Colon (tissue), 2 donors: ENCODE measurements at regions not wholly inside any gene's neighbourhood (a gene's known extent, or its start where the extent isn't known, plus 50 kb on each side); places are given as distances from the start of the nearest gene placed in this dataset.

ENCODE experiments used
- FAIRE-seq: peaks from 2 replicates; lab custom pipeline; 2012; peaks lifted over from hg19 to GRCh38; lab: Jason Lieb, UNC
- donor health status: control.
- donor health status: control.

DNA sequence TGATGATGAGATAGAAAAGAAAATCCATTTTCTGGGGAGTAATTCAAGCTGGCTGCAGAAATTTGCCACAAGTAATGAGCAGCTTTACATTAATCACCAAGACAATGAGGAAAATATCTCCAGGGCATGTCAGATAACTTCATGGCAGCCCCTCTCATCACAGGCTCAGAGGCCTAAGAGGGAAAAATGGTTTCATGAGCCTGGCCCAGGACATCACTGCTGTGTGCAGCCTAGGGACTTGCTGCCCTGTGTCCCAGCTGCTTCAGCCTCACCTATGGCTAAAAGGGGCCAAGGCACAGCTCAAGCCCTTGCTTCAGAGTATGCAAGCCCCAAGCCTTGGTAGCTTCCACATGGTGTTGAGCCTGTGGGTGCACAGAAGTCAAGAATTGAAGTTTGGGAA, 161.7 kb downstream of the OPA1 start:
- no peak for FAIRE-seq

DNA sequence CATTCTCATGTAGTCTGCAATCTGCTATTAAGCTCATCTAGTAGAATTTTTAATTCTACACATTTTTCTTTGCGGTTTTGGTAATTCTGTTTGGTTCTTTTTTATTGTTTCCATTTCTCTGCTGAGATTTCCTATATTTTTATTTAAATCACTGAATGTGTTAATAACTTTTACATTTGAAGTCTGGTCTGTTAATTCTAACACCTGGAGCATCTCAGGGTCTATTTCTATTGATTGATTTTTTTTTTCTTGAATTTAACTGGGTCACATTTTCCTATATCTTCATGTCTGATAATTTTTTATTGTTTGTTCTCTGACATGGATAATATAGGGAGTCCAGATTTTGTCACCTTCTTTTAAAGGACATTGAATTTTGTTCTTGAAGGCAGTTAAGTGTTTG, 163.5 kb downstream of the OPA1 start:
- no peak for FAIRE-seq

- no peak for FAIRE-seq
Observed at GRCh38 chr3:193757457-193757856, 164.4 kb downstream of the OPA1 start.

DNA sequence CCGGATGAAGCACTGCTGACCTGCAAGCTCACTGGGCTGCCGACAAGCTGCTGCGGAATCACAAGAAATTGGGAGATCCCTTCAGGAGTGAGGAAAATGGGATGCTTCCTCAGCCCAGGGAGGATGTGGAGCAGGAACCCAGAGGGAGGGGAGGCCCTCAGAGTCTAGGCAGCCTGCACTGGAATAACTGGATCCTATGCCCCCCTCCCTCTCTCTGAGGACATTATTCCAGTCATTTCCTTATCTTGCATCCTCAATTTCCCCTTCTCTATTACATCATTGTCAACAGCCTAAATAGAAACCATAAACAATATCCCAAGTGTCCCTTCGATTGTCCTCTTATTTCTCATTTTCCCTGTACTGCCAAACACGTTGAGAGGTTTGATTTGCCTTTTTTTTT, 169.0 kb downstream of the OPA1 start:
- FAIRE-seq: no peak

DNA sequence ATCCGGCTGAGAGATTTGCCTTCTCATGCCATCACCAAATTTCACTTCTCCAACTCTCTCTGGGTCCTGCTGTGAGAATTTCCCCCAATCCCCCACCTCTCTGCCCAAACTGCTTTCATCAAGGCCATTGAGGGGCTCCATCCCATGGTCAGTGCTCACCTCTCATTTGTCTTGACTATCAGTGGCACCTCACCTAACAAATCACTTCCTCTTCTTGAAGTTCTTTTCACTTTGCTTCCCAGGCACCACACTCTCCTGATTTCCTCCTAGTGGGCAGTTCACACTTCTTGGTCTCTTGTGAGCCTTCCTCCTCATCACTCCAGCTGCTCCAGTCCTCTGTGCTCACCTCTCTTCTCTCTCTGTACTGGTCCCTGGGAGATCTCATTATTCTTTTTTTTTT, 169.6 kb downstream of the OPA1 start:
- FAIRE-seq: no peak

GRCh38 chr3:193764959-193765358, 172.0 kb downstream of the OPA1 start:
- FAIRE-seq: no peak

DNA sequence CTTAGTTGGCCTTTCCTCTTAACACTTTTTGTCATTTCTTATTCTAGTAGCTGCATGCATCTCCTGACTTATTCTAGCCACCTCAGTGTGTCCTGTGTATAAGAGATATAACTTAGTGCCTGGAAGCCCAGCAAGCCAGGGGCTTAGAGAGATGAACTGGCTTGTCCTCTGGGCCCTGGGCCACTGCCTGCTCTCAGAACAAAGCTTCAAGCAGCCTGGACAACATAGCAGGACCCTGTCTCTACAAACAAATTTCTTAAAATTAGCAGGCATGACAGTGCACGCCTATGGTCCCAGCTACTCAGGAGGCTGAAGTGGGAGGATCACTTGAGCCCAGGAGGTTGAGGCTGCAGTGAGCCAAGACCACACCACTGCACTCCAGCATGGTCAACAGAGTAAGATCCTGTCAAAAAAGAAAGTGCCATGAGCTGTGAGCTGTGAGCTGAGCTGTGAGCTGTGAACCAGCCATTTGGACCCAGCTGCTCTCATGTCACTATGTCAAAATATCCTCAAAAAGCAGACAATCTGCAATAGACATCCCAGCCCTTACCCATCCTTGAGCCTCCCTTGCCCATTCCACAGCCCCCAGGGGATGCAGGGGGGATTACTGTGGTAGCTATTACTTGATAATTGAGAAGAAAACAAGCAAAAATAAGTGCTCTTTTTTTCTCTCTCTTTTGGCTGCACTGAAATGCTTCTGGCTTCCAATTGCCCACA, 174.5 kb downstream of the OPA1 start:
- no peak for FAIRE-seq

DNA sequence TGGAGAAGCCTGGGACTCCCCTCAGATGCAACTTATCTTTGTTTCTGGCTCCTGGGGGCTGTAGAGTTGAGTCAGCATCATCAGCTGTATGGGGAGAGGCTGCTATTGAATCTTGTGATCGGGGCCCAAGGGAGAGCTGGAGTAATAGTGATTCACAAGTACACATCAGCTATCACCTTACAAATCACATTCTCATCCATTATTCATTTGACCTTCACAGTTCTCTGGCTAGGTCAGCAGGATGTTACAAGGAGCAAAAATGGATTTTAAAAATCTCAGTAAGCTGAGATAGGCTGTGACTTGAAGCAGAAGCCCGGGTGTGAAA, 175.0 kb downstream of the OPA1 start:
- FAIRE-seq: no peak

GRCh38 chr3:193769437-193769836, 176.4 kb downstream of the OPA1 start:
- FAIRE-seq: no peak

- FAIRE-seq: no peak
Observed at GRCh38 chr3:193771011-193771652, 178.1 kb downstream of the OPA1 start.

GRCh38 chr3:193771653-193772421, 178.8 kb downstream of the OPA1 start:
- no peak for FAIRE-seq

GRCh38 chr3:193772422-193772763, 179.4 kb downstream of the OPA1 start:
- no peak for FAIRE-seq

DNA sequence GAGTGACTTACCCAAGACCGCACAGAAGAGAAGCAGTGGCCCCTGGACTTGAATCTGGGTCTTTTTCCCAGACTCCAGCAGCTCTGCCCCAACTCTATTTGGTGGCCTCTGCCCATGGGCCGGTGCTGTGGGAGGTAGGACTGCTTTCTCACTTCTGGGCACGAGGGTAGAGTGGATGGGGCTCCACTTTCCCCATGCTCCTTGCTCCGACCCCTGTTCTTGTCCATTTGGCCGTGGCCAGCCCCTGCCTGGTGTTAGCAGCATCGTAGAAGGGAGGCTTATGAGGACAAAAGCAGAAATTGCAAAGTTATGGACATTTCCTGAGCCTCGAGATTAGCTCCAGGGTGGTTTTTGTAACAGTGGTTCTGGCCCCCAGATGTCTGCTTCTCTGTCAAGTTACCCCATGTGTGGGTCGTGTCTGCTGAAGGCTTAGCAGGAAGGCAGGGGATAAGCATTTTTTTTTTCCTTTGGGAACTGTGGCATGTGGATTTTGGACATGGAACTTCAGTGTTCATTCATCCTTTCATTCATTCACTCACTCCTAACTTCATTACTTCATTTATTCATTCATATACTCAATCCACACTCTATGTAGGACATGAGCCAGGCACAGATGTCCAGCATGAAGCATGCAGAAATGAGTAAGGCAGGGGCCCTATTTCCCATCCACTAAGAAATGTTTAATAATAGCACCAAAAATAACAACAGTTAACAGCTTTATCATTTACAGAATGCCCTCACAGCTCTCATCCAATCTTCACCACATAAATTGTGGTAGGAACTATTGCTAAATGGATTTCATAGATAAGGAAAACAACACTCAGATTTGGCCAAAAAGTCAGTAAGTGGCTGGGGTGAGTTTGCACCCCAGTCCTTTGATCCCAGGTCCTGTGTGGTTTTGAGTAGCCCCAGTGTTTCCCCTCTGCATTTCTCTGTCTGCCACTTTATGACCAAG, 180.5 kb downstream of the OPA1 start:
- no peak for FAIRE-seq

GRCh38 chr3:193774272-193774915, 181.4 kb downstream of the OPA1 start:
- FAIRE-seq: no peak

DNA sequence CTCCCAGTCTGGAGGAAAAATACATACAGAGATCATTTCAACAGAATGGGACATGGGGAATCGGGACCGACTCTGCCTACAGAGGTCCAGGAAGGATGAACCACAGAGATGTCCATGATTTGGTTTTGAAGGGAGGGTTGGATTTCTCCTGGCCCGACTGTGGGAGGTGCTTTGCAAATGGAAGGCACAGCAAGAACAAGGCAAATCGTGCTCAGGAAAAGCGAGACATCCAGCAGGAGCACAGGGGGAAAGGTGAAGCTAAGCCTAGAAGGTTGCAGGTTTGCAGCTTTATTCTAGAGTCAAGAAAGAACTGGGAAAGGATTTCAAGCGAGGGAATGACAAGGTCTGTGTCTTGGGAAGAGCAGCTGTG, 181.9 kb downstream of the OPA1 start:
- FAIRE-seq: no peak

- no peak for FAIRE-seq
Observed at GRCh38 chr3:193775421-193776077, 182.5 kb downstream of the OPA1 start.

GRCh38 chr3:193776626-193777358, 183.8 kb downstream of the OPA1 start:
- FAIRE-seq: no peak

DNA sequence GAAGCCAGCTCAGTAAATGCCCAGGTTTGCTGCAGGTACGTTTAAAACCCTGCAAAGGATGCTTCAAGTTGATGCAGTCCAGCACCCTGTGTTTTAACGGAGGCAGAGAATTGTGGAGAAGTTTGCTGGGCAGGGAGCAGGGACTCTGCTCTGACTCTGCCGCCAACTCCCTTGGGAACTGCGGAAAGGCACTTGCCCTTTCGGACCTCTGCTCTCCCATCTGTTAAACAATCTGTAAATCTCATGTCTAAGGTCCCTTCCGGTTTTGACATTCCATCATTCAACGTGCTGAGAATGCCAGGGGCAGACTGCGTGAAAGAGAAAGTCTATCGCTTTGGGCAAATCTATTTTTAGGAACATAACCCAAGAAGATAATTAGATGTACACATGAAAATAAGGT, 184.5 kb downstream of the OPA1 start:
- no peak for FAIRE-seq

DNA sequence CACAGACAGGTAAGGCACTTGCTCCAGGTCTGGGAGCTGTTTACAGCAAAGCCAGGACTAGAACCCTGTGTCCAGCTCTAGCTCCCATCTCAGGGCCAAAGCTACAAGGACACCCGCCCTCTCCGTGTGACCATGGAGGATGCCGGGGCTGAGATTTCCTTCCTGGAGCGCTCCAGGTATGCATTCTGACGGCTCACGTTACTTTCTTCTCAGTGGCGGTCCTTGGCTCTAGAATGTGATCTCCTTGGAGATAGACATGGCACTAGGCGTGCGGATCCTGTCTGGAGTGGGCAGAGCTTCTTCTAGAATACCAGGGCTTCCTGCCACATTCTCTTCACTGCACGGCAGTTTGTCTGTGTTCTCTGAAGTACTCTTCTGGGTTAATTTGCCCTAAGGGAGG, 185.7 kb downstream of the OPA1 start:
- no peak for FAIRE-seq

GRCh38 chr3:193779933-193780332, 186.9 kb downstream of the OPA1 start:
- no peak for FAIRE-seq

DNA sequence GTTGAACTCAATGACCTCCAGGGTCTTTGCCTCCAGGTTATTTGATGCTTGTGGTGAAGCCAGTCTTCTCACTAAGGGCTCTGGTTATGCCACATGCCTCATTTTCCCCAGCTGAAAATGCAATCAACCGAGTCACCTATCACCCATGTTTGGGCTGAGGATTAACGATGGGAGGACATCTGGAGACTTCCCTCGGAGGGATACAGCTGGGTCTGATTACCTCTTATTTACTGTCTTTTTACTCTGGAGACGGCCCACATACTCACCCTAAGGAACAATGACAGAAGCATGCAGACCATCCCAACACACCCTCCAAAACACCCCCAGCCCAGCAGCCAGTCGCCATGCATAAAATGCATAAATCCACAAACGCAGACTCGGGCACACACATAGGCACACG, 187.4 kb downstream of the OPA1 start:
- no peak for FAIRE-seq
